ENCODE measurements at regions not wholly inside any gene's neighbourhood (a gene's known extent, or its start where the extent isn't known, plus 50 kb on each side); places are given as distances from the start of the nearest gene placed in this dataset.

- no peak for DNase-seq (ENCODE audit: low spot score)
- no peak for TF ChIP-seq CTCF (IDR thresholded peaks at IDR 0.05; ENCODE audit: extremely low read depth, missing control alignments)
Observed at GRCh38 chr1:116252785-116253184, 120.3 kb upstream of the ATP1A1 start.

GRCh38 chr1:116253566-116254382 is 119.3 kb upstream of the ATP1A1 start:
- no peak for DNase-seq (ENCODE audit: low spot score)
- no peak for TF ChIP-seq CTCF (IDR thresholded peaks at IDR 0.05; ENCODE audit: extremely low read depth, missing control alignments)

- DNase-seq (ENCODE audit: low spot score), result no peak
- TF ChIP-seq CTCF (IDR thresholded peaks at IDR 0.05; ENCODE audit: extremely low read depth, missing control alignments), result no peak
Observed at GRCh38 chr1:116254776-116255175, 118.3 kb upstream of the ATP1A1 start.

- no peak for DNase-seq (ENCODE audit: low spot score)
- TF ChIP-seq CTCF (IDR thresholded peaks at IDR 0.05; ENCODE audit: extremely low read depth, missing control alignments), result no peak
Observed at GRCh38 chr1:116255486-116256285, 117.4 kb upstream of the ATP1A1 start.

- no peak for DNase-seq (ENCODE audit: low spot score)
- TF ChIP-seq CTCF (IDR thresholded peaks at IDR 0.05; ENCODE audit: extremely low read depth, missing control alignments), result no peak
Observed at GRCh38 chr1:116256286-116256649, 116.8 kb upstream of the ATP1A1 start.

- TF ChIP-seq CTCF (IDR thresholded peaks at IDR 0.05; ENCODE audit: extremely low read depth, missing control alignments), result no peak
- DNase-seq (ENCODE audit: low spot score), result no peak
Observed at GRCh38 chr1:116256875-116257274, 116.2 kb upstream of the ATP1A1 start.

- no peak for TF ChIP-seq CTCF (IDR thresholded peaks at IDR 0.05; ENCODE audit: extremely low read depth, missing control alignments)
- peak; percentile 9 for DNase-seq (ENCODE audit: low spot score)
Observed at GRCh38 chr1:116257341-116257767, 115.7 kb upstream of the ATP1A1 start.
